ENCODE measurements at regions not wholly inside any gene's neighbourhood (a gene's known extent, or its start where the extent isn't known, plus 50 kb on each side); places are given as distances from the start of the nearest gene placed in this dataset.
A peak's percentile ranks its signal among the peaks of the same experiment; 100 is the strongest.

GRCh38 chr7:13821152-13821787 is 168.2 kb downstream of the ETV1 start:
- TF ChIP-seq, protein P1, sequence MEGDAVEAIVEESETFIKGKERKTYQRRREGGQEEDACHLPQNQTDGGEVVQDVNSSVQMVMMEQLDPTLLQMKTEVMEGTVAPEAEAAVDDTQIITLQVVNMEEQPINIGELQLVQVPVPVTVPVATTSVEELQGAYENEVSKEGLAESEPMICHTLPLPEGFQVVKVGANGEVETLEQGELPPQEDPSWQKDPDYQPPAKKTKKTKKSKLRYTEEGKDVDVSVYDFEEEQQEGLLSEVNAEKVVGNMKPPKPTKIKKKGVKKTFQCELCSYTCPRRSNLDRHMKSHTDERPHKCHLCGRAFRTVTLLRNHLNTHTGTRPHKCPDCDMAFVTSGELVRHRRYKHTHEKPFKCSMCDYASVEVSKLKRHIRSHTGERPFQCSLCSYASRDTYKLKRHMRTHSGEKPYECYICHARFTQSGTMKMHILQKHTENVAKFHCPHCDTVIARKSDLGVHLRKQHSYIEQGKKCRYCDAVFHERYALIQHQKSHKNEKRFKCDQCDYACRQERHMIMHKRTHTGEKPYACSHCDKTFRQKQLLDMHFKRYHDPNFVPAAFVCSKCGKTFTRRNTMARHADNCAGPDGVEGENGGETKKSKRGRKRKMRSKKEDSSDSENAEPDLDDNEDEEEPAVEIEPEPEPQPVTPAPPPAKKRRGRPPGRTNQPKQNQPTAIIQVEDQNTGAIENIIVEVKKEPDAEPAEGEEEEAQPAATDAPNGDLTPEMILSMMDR (IDR thresholded peaks at IDR 0.05; ENCODE audit: insufficient read depth, low read length), result no peak
- no peak overlapping the region for H3K4me3 ChIP-seq (ENCODE audit: low read depth, low read length)
- DNase-seq (ENCODE audit: low read depth), result peak; percentile 32

GRCh38 chr7:13822678-13823077 is 166.8 kb downstream of the ETV1 start:
- DNase-seq (ENCODE audit: low read depth), result peak; percentile 67
- TF ChIP-seq, protein P1 (IDR thresholded peaks at IDR 0.05; ENCODE audit: insufficient read depth, low read length), result no peak
- H3K4me3 ChIP-seq (ENCODE audit: low read depth, low read length), result no peak overlapping the region

- no peak for DNase-seq (ENCODE audit: low read depth)
- TF ChIP-seq, protein P1 (IDR thresholded peaks at IDR 0.05; ENCODE audit: insufficient read depth, low read length), result no peak
- no peak overlapping the region for H3K4me3 ChIP-seq (ENCODE audit: low read depth, low read length)
These were observed 162.7 kb downstream of the ETV1 start for GRCh38 chr7:13826752-13827151.

- H3K4me3 ChIP-seq (ENCODE audit: low read depth, low read length), result no peak overlapping the region
- DNase-seq (ENCODE audit: low read depth), result peak; percentile 49
- TF ChIP-seq, protein P1 (IDR thresholded peaks at IDR 0.05; ENCODE audit: insufficient read depth, low read length), result no peak
These were observed 161.8 kb downstream of the ETV1 start for GRCh38 chr7:13827716-13828115.

DNA sequence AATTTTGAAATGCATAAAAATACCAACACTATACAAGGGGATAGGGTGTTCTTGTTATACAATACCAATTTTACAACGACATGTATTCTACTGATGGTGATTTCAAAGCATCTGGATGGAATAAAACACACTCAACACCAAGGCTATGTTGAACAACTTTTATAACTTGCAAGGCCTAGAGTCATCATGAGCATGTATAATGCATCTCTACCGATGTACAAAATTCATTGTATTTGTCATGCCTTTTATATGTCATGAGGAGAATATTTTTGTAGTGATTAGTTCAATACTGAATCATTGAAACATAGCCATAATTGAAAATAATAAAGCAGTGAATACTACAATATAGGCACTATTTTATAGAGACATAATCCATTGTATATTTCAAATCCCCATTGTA is 160.2 kb downstream of the ETV1 start:
- H3K4me3 ChIP-seq (ENCODE audit: low read depth, low read length), result no peak overlapping the region
- TF ChIP-seq, protein P1 (IDR thresholded peaks at IDR 0.05; ENCODE audit: insufficient read depth, low read length), result no peak
- no peak for DNase-seq (ENCODE audit: low read depth)

GRCh38 chr7:13829914-13830900 is 159.3 kb downstream of the ETV1 start:
- H3K4me3 ChIP-seq (ENCODE audit: low read depth, low read length), result no peak overlapping the region
- TF ChIP-seq, protein P1 (IDR thresholded peaks at IDR 0.05; ENCODE audit: insufficient read depth, low read length), result no peak
- peak; percentile 90 for DNase-seq (ENCODE audit: low read depth)
